ENCODE measurements at regions not wholly inside any gene's neighbourhood (a gene's known extent, or its start where the extent isn't known, plus 50 kb on each side); places are given as distances from the start of the nearest gene placed in this dataset.

- H3K9ac ChIP-seq (ENCODE audit: low read length) = no peak overlapping the region
- DNase-seq (no peak), ATAC-seq (ENCODE audit: low read depth) (no peak)
- H3K27me3 Mint-ChIP-seq = no peaks in the 10 kb centered on the region
- peaks cover 25% of the 10 kb centered on the region in 2 donors for H3K4me1 ChIP-seq (ENCODE audit: control insufficient read depth in 2 of 2, insufficient read depth in 2 of 2, low read length in 2 of 2)
- no peak overlapping the region for H3K4me3 Mint-ChIP-seq
- no peak overlapping the region for H2AFZ ChIP-seq (ENCODE audit: insufficient read depth, low read depth, low read length, poor library complexity, severe bottlenecking)
- no peaks in the 10 kb centered on the region for H3K9me3 Mint-ChIP-seq (ENCODE audit: insufficient read depth)
- H3K36me3 ChIP-seq (replicated peaks in 1 of 2; ENCODE audit: control extremely low read depth in 1 of 2, control insufficient read depth in 1 of 2, extremely low read depth in 1 of 2, insufficient read depth in 2 of 2, low read length in 1 of 2) = no peaks in the 10 kb centered on the region
- intact Hi-C loops (cut with micrococcal nuclease) = no loop called here
- no peaks in the 10 kb centered on the region for H3K27me3 ChIP-seq (replicated peaks in 1 of 4; ENCODE audit: control extremely low read depth in 1 of 4, control insufficient read depth in 3 of 4, insufficient read depth in 4 of 4, low read length in 3 of 4)
- no peaks in the 10 kb centered on the region for H3K9me3 ChIP-seq (ENCODE audit: control extremely low read depth in 1 of 3, control insufficient read depth in 2 of 3, insufficient read depth in 1 of 3, low read length in 2 of 3)
- no peak overlapping the region for H3K27ac ChIP-seq (ENCODE audit: low read length in 2 of 2)
- WGBS (ENCODE audit: insufficient coverage) = 100% methylated on average over 2 of the region's 8 CpGs
- ChIA-PET POLR2A (interaction anchor here (0.7 to 1.3 kb wide), 3 partner anchors 9 to 409 kb away, joined by 3 to 6 read pairs (median 4); no protein-coding TSS in a partner anchor), CTCF (interaction anchor here (0.6 to 2.2 kb wide), 5 partner anchors 8 to 433 kb away, joined by 3 to 10 read pairs (median 4); no protein-coding TSS in a partner anchor)
- H3K4me3 ChIP-seq (ENCODE audit: control extremely low read depth in 1 of 5, extremely low read depth in 1 of 5, insufficient read depth in 1 of 5, low read depth in 2 of 5, low read length in 4 of 5) = no peak overlapping the region
- peaks cover 35% of the 10 kb centered on the region for H3K4me1 Mint-ChIP-seq
- no peak for TF ChIP-seq EZH2 (IDR thresholded peaks at IDR 0.05; ENCODE audit: borderline replicate concordance, insufficient read depth, low read depth, low read length, poor library complexity, severe bottlenecking)
- no peak for TF ChIP-seq CTCF (IDR thresholded peaks at IDR 0.05)
- H3K79me2 ChIP-seq (ENCODE audit: control insufficient read depth, insufficient read depth, low read length) = no peaks in the 10 kb centered on the region
- H3K27ac Mint-ChIP-seq = no peak overlapping the region
- no peak overlapping the region for H3K4me2 ChIP-seq (replicated peaks; ENCODE audit: low read depth, low read length, poor library complexity, severe bottlenecking)
- no peaks in the 10 kb centered on the region for H4K20me1 ChIP-seq (ENCODE audit: control insufficient read depth, insufficient read depth, low read length, poor library complexity, severe bottlenecking)
These were observed 186.8 kb downstream of the ETS1 start for GRCh38 chr11:128400382-128401203.

All from B cell (primary cell).